Astrocyte (in vitro differentiated cells and primary cell): ENCODE measurements at regions not wholly inside any gene's neighbourhood (a gene's known extent, or its start where the extent isn't known, plus 50 kb on each side); places are given as distances from the start of the nearest gene placed in this dataset.

ENCODE experiments used
- DNase-seq: peaks from one replicate; pipeline ENCODE4 v3.0.0-alpha.2; 2010; ENCODE audit warnings: low read depth
- FAIRE-seq: peaks from 2 replicates; lab custom pipeline; 2011; peaks lifted over from hg19 to GRCh38; lab: Jason Lieb, UNC
- H2AFZ ChIP-seq: 2 replicates; pipeline ENCODE4 v1.6.0; 2012; ENCODE audit warnings: low read depth, low read length, inconsistent platforms
- H3K27ac ChIP-seq: 2 replicates; pipeline ENCODE4 v1.5.1; 2011; ENCODE audit warnings: low read depth, low read length, inconsistent platforms
- H3K27me3 ChIP-seq: 2 replicates; pipeline ENCODE4 v1.6.0; 2011; ENCODE audit warnings: low read length, inconsistent platforms; ENCODE audit not compliant: insufficient read depth
- H3K36me3 ChIP-seq: 2 replicates; pipeline ENCODE4 v1.5.1; 2011; ENCODE audit warnings: low read length, inconsistent platforms; ENCODE audit not compliant: insufficient read depth
- H3K4me1 ChIP-seq: 2 replicates; pipeline ENCODE4 v1.5.1; 2011; ENCODE audit warnings: low read length, inconsistent platforms; ENCODE audit not compliant: insufficient read depth
- H3K4me2 ChIP-seq: 2 replicates; pipeline ENCODE4 v1.6.0; 2012; ENCODE audit warnings: low read length, inconsistent platforms
- H3K4me3 ChIP-seq: 2 replicates; pipeline ENCODE4 v1.5.1; 2011; ENCODE audit warnings: low read depth, mild to moderate bottlenecking, low read length, inconsistent platforms; ENCODE audit not compliant: insufficient read depth
- H3K79me2 ChIP-seq: 2 replicates; pipeline ENCODE4 v1.6.0; 2012; ENCODE audit warnings: mild to moderate bottlenecking, low read length, inconsistent platforms; ENCODE audit not compliant: insufficient read depth
- H3K9ac ChIP-seq: 2 replicates; pipeline ENCODE4 v1.6.0; 2012; ENCODE audit warnings: mild to moderate bottlenecking, low read length, inconsistent platforms
- H3K9me3 ChIP-seq: 2 replicates; pipeline ENCODE4 v1.5.1; 2012; ENCODE audit warnings: low read depth, mild to moderate bottlenecking, low read length, inconsistent platforms; ENCODE audit not compliant: insufficient read depth
- H4K20me1 ChIP-seq: 2 replicates; pipeline ENCODE4 v1.6.0; 2012; ENCODE audit warnings: low read length, inconsistent platforms; ENCODE audit not compliant: insufficient read depth
- H3K27ac Mint-ChIP-seq: one replicate; pipeline ENCODE4 v1.8.0; 2021; ENCODE audit warnings: mild to moderate bottlenecking, mixed read lengths; ENCODE audit not compliant: unreplicated experiment
- H3K27me3 Mint-ChIP-seq: one replicate; pipeline ENCODE4 v1.8.0; 2021; ENCODE audit warnings: low read depth, mixed read lengths; ENCODE audit not compliant: unreplicated experiment
- H3K36me3 Mint-ChIP-seq: one replicate; pipeline ENCODE4 v1.8.0; 2021; ENCODE audit warnings: low read depth, mixed read lengths; ENCODE audit not compliant: unreplicated experiment
- H3K4me1 Mint-ChIP-seq: one replicate; pipeline ENCODE4 v1.8.0; 2021; ENCODE audit warnings: low read depth, mixed read lengths; ENCODE audit not compliant: unreplicated experiment
- H3K4me3 Mint-ChIP-seq: one replicate; pipeline ENCODE4 v1.8.0; 2021; ENCODE audit warnings: mild to moderate bottlenecking, moderate library complexity, mixed read lengths; ENCODE audit not compliant: unreplicated experiment
- H3K9me3 Mint-ChIP-seq: one replicate; pipeline ENCODE4 v1.8.0; 2021; ENCODE audit warnings: mild to moderate bottlenecking, mixed read lengths; ENCODE audit not compliant: unreplicated experiment
- EZH2 ChIP-seq: IDR thresholded peaks from 2 replicates; pipeline ENCODE4 v1.6.1; 2012; ENCODE audit warnings: mild to moderate bottlenecking, low read length, inconsistent platforms; ENCODE audit not compliant: insufficient read depth
- TF ChIP-seq, protein P1 (sequence below): IDR thresholded peaks from 2 replicates; pipeline ENCODE4 v1.5.1; 2011; ENCODE audit warnings: low read depth, mild to moderate bottlenecking, inconsistent platforms, low read length, moderate library complexity; ENCODE audit not compliant: insufficient read depth

DNA sequence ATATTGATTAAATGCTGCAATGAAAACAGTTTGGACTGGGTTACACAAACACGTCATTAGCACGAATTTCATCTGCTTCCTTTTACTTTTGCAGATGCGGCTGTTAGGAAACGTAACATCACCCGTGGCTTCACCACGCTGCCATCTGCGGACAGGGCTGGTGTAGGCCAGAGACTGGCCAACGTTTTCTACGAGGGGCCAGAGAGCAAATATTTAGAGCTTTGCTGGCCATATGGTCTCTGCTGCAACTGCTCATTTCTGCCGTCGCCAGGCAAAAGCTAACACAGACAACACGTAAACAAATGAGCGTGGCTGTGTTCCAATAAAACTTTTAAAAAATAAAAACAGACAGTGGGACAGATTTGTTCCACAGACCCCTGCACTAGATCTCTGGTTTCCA lies 96.6 kb downstream of the ENGASE start:
- Histone ChIP-seq H3K9me3 (no peaks in the 10 kb centered on the region), H3K9ac (no peak overlapping the region), H3K4me3 (no peak overlapping the region), H4K20me1 (no peaks in the 10 kb centered on the region), H3K4me1 (no peaks in the 10 kb centered on the region), H3K36me3 (no peaks in the 10 kb centered on the region), H2AFZ (no peak overlapping the region), H3K27ac (no peak overlapping the region), H3K4me2 (no peak overlapping the region), H3K79me2 (no peaks in the 10 kb centered on the region), H3K27me3 (no peaks in the 10 kb centered on the region)
- no peaks in the 10 kb centered on the region for H3K36me3 Mint-ChIP-seq
- DNase-seq (no peak), FAIRE-seq (no peak)
- no peak overlapping the region for H3K4me3 Mint-ChIP-seq
- TF ChIP-seq, protein P1, sequence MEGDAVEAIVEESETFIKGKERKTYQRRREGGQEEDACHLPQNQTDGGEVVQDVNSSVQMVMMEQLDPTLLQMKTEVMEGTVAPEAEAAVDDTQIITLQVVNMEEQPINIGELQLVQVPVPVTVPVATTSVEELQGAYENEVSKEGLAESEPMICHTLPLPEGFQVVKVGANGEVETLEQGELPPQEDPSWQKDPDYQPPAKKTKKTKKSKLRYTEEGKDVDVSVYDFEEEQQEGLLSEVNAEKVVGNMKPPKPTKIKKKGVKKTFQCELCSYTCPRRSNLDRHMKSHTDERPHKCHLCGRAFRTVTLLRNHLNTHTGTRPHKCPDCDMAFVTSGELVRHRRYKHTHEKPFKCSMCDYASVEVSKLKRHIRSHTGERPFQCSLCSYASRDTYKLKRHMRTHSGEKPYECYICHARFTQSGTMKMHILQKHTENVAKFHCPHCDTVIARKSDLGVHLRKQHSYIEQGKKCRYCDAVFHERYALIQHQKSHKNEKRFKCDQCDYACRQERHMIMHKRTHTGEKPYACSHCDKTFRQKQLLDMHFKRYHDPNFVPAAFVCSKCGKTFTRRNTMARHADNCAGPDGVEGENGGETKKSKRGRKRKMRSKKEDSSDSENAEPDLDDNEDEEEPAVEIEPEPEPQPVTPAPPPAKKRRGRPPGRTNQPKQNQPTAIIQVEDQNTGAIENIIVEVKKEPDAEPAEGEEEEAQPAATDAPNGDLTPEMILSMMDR: no peak
- TF ChIP-seq EZH2: no peak
- H3K27ac Mint-ChIP-seq: no peak overlapping the region
- no peaks in the 10 kb centered on the region for H3K4me1 Mint-ChIP-seq
- H3K27me3 Mint-ChIP-seq: peaks cover 24% of the 10 kb centered on the region
- H3K9me3 Mint-ChIP-seq: no peaks in the 10 kb centered on the region

GRCh38 chr17:79169861-79170260 lies 95.2 kb downstream of the ENGASE start:
- no peak overlapping the region for H3K4me3 Mint-ChIP-seq
- H3K36me3 ChIP-seq: no peaks in the 10 kb centered on the region
- TF ChIP-seq, protein P1: no peak
- TF ChIP-seq EZH2: no peak
- no peak overlapping the region for H3K4me2 ChIP-seq
- H3K9me3 Mint-ChIP-seq: no peaks in the 10 kb centered on the region
- no peak overlapping the region for H3K27ac Mint-ChIP-seq
- no peak overlapping the region for H3K4me3 ChIP-seq
- DNase-seq (no peak), FAIRE-seq (no peak)
- no peaks in the 10 kb centered on the region for H3K9me3 ChIP-seq
- H3K79me2 ChIP-seq: no peaks in the 10 kb centered on the region
- H3K9ac ChIP-seq: no peak overlapping the region
- H4K20me1 ChIP-seq: no peaks in the 10 kb centered on the region
- H3K27me3 ChIP-seq: no peaks in the 10 kb centered on the region
- H3K4me1 Mint-ChIP-seq: no peaks in the 10 kb centered on the region
- H3K27ac ChIP-seq: no peak overlapping the region
- H3K36me3 Mint-ChIP-seq: no peaks in the 10 kb centered on the region
- H2AFZ ChIP-seq: no peak overlapping the region
- H3K4me1 ChIP-seq: no peaks in the 10 kb centered on the region
- H3K27me3 Mint-ChIP-seq: peaks cover 24% of the 10 kb centered on the region

DNA sequence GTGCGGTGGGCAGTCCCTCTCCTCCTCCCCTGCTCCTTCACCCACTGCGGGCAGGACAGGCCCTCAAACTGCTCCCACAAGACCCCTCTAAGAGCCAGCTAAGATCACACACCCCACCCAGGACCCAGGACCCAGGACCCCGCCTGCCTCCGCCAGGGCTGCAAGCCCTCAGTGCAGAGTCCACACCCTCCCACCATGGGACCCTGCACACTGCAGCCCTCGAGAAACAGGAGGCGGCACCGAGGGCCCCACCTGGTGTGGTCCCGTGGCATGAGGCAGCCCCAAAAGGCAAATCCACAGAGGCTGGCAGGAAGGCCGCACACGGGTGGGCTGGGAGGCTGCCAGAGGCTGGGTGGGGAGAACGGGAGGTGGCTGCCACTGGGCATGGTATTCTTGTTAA lies 94.7 kb downstream of the ENGASE start:
- no peak overlapping the region for H3K27ac ChIP-seq
- no peaks in the 10 kb centered on the region for H3K4me1 Mint-ChIP-seq
- H3K4me3 Mint-ChIP-seq: no peak overlapping the region
- no peaks in the 10 kb centered on the region for H3K27me3 ChIP-seq
- H3K27ac Mint-ChIP-seq: no peak overlapping the region
- H3K4me1 ChIP-seq: no peaks in the 10 kb centered on the region
- no peak overlapping the region for H3K9ac ChIP-seq
- H4K20me1 ChIP-seq: no peaks in the 10 kb centered on the region
- no peaks in the 10 kb centered on the region for H3K36me3 ChIP-seq
- H2AFZ ChIP-seq: no peak overlapping the region
- H3K79me2 ChIP-seq: no peaks in the 10 kb centered on the region
- no peak overlapping the region for H3K4me2 ChIP-seq
- TF ChIP-seq, protein P1: no peak
- TF ChIP-seq EZH2: no peak
- DNase-seq (no peak), FAIRE-seq (no peak)
- no peaks in the 10 kb centered on the region for H3K9me3 Mint-ChIP-seq
- no peaks in the 10 kb centered on the region for H3K36me3 Mint-ChIP-seq
- H3K27me3 Mint-ChIP-seq: peaks cover 24% of the 10 kb centered on the region
- no peak overlapping the region for H3K4me3 ChIP-seq
- H3K9me3 ChIP-seq: no peaks in the 10 kb centered on the region
